Body of pancreas (tissue), 4 donors: ENCODE measurements at regions not wholly inside any gene's neighbourhood (a gene's known extent, or its start where the extent isn't known, plus 50 kb on each side); places are given as distances from the start of the nearest gene placed in this dataset.
A peak's percentile ranks its signal among the peaks of the same experiment; 100 is the strongest.

Experiments used
- ATAC-seq: fragments of 150-250 bp; one replicate; pipeline ENCODE4 v1.9.1; 2016
- DNase-seq, 4 donors: peaks; one replicate each; pipeline ENCODE4 v3.0.0-alpha.2; 2019
- H3K27ac ChIP-seq, 4 donors: fragments of 200-600 bp; sonication (generic); 1 replicate in 3 of 4; 2 replicates in 1 of 4; pipeline versions ENCODE4 v1.5.1 to v1.6.1; 2016 to 2019; ENCODE audit warnings: mild to moderate bottlenecking in 1 of 4, mixed read lengths in 1 of 4, moderate library complexity in 1 of 4
- H3K27me3 ChIP-seq, 2 donors: fragments of 200-600 bp; sonication (generic); one replicate each; pipeline ENCODE4 v1.6.0; 2016; ENCODE audit warnings: mild to moderate bottlenecking in 1 of 2
- H3K36me3 ChIP-seq, 2 donors: fragments of 200-600 bp; sonication (generic); replicated peaks in 1 of 2; 2 replicates each; pipeline ENCODE4 v1.5.1; 2016; ENCODE audit warnings: low read depth in 2 of 2; ENCODE audit not compliant: insufficient read depth in 1 of 2
- H3K4me1 ChIP-seq: fragments of 200-600 bp; sonication (generic); one replicate; pipeline ENCODE4 v1.6.0; 2016
- H3K4me3 ChIP-seq, 2 donors: fragments of 200-600 bp; sonication (generic); 1 replicate in 1 of 2; 2 replicates in 1 of 2; pipeline ENCODE4 v1.5.1; 2016 to 2019
- H3K9me3 ChIP-seq, 3 donors: fragments of 200-600 bp; sonication (generic); 1 replicate in 2 of 3; 2 replicates in 1 of 3; pipeline ENCODE4 v1.5.1; 2016
- CTCF ChIP-seq, 7 experiments: fragments of 450-650 bp in 4 of 7; fragments of 200-600 bp in 3 of 7; sonication (generic) in 3 of 7; IDR thresholded peaks; one replicate each; pipeline ENCODE4 v1.5.1; 2016 to 2019; ENCODE audit warnings: antibody characterized with exemption in 7 of 7
- POLR2A ChIP-seq, 3 donors: fragments of 450-650 bp; IDR thresholded peaks; one replicate each; pipeline ENCODE4 v1.6.1; 2016; ENCODE audit warnings: antibody characterized with exemption in 3 of 3, mild to moderate bottlenecking in 2 of 3
- WGBS, 2 donors: methylation state at CpG; one replicate each; pipeline ENCODE4 v1.1.5; 2017; 5-methylcytosine and 5-hydroxymethylcytosine counted together
- intact Hi-C: fragments of 100-400 bp; cut with DNase I; formaldehyde crosslinking; loops from one replicate; pipeline ENCODE4 v1.15.1; 2023

- intact Hi-C loops = no loop called here
- H3K4me3 ChIP-seq = no peak overlapping the region
- no peak for DNase-seq
- WGBS, 2 donors = 15 to 44% methylated on average over 3 of the region's 3 CpGs
- H3K4me1 ChIP-seq = no peaks in the 10 kb centered on the region
- TF ChIP-seq POLR2A (IDR thresholded peaks at IDR 0.05) (no peak), CTCF (IDR thresholded peaks at IDR 0.05) (no peak)
- H3K36me3 ChIP-seq = no peaks in the 10 kb centered on the region
- ATAC-seq = no peak
- no peaks in the 10 kb centered on the region for H3K9me3 ChIP-seq
- H3K27me3 ChIP-seq = no peaks in the 10 kb centered on the region
- no peak overlapping the region for H3K27ac ChIP-seq
These were observed 483.2 kb upstream of the TGFBR2 start for GRCh38 chr3:30123224-30123623.

- H3K9me3 ChIP-seq = no peaks in the 10 kb centered on the region
- no peak overlapping the region for H3K4me3 ChIP-seq
- H3K27ac ChIP-seq = no peak overlapping the region
- H3K27me3 ChIP-seq = no peaks in the 10 kb centered on the region
- TF ChIP-seq POLR2A (IDR thresholded peaks at IDR 0.05) (no peak), CTCF (IDR thresholded peaks at IDR 0.05) (no peak)
- H3K36me3 ChIP-seq = no peaks in the 10 kb centered on the region
- 63 to 73% methylated on average over 1 of the region's 1 CpG for WGBS, 2 donors
- H3K4me1 ChIP-seq = no peaks in the 10 kb centered on the region
- ATAC-seq = no peak
- intact Hi-C loops = no loop called here
- DNase-seq = no peak
These were observed 482.6 kb upstream of the TGFBR2 start for GRCh38 chr3:30123755-30124154.

GRCh38 chr3:30124435-30125370 lies 481.7 kb upstream of the TGFBR2 start:
- ATAC-seq (no peak), DNase-seq (peak in 2 of 4 donors; percentile 30 to 36)
- no peak for TF ChIP-seq POLR2A (IDR thresholded peaks at IDR 0.05)
- no peak for TF ChIP-seq CTCF (IDR thresholded peaks at IDR 0.05)
- intact Hi-C loops = no loop called here
- no peaks in the 10 kb centered on the region for H3K9me3 ChIP-seq
- H3K36me3 ChIP-seq = no peaks in the 10 kb centered on the region
- H3K27me3 ChIP-seq = no peaks in the 10 kb centered on the region
- no peaks in the 10 kb centered on the region for H3K4me1 ChIP-seq
- no peak overlapping the region for H3K4me3 ChIP-seq
- H3K27ac ChIP-seq = no peak overlapping the region
- WGBS, 2 donors = 61 to 62% methylated on average over 2 of the region's 2 CpGs

- Histone ChIP-seq H3K27ac (no peak overlapping the region), H3K4me1 (no peaks in the 10 kb centered on the region), H3K4me3 (no peak overlapping the region), H3K36me3 (no peaks in the 10 kb centered on the region), H3K9me3 (no peaks in the 10 kb centered on the region), H3K27me3 (no peaks in the 10 kb centered on the region)
- no peak for ATAC-seq
- WGBS, 2 donors = 54 to 57% methylated on average over 2 of the region's 2 CpGs
- no peak for TF ChIP-seq POLR2A (IDR thresholded peaks at IDR 0.05)
- TF ChIP-seq CTCF (IDR thresholded peaks at IDR 0.05) = no peak
- intact Hi-C loops = no loop called here
- no peak for DNase-seq
These were observed 476.6 kb upstream of the TGFBR2 start for GRCh38 chr3:30129765-30130164.

- TF ChIP-seq POLR2A (IDR thresholded peaks at IDR 0.05) = no peak
- ATAC-seq (no peak), DNase-seq (no peak)
- 100% methylated on average over 1 of the region's 1 CpG for WGBS, 2 donors
- Histone ChIP-seq H3K4me3 (no peak overlapping the region), H3K36me3 (no peaks in the 10 kb centered on the region), H3K27me3 (no peaks in the 10 kb centered on the region), H3K27ac (no peak overlapping the region), H3K9me3 (no peaks in the 10 kb centered on the region), H3K4me1 (no peaks in the 10 kb centered on the region)
- intact Hi-C loops = no loop called here
These were observed 476.0 kb upstream of the TGFBR2 start for GRCh38 chr3:30130391-30130790.
